ENCODE measurements at regions not wholly inside any gene's neighbourhood (a gene's known extent, or its start where the extent isn't known, plus 50 kb on each side); places are given as distances from the start of the nearest gene placed in this dataset.

GRCh38 chr3:127141921-127142730 is 50.8 kb upstream of the PRR23E start:
- no peak overlapping the region for H3K4me3 ChIP-seq
- no peaks in the 10 kb centered on the region for H3K9me3 ChIP-seq
- no peaks in the 10 kb centered on the region for H3K36me3 ChIP-seq
- peaks cover 8% of the 10 kb centered on the region for H3K4me1 ChIP-seq
- peak; percentile 20 for ATAC-seq
- no peaks in the 10 kb centered on the region for H3K27me3 ChIP-seq
- TF ChIP-seq CTCF (IDR thresholded peaks at IDR 0.05), result no peak
- H3K27ac ChIP-seq, result no peak overlapping the region
- no peak for DNase-seq
- intact Hi-C loops (cut with DNase I), result no loop called here
